Stomach (tissue), 8 donors: ENCODE measurements at regions not wholly inside any gene's neighbourhood (a gene's known extent, or its start where the extent isn't known, plus 50 kb on each side); places are given as distances from the start of the nearest gene placed in this dataset.

Source experiments
- DNase-seq, 2 donors: peaks; one replicate each; pipeline versions ENCODE4 v3.0.0 to v3.0.0-alpha.2; 2013 to 2019
- H3K27ac ChIP-seq, 5 donors: fragments of 200-600 bp in 4 of 5; sonication (generic) in 4 of 5; one replicate each; pipeline ENCODE4 v1.5.1; 2013 to 2019; ENCODE audit warnings: mild to moderate bottlenecking in 1 of 5, moderate library complexity in 1 of 5
- H3K27me3 ChIP-seq, 3 donors: fragments of 200-600 bp; sonication (generic); one replicate each; pipeline ENCODE4 v1.5.1; 2017 to 2019; ENCODE audit warnings: mixed run types in 1 of 3
- H3K36me3 ChIP-seq, 4 donors: fragments of 200-600 bp; sonication (generic); 1 replicate in 3 of 4; 2 replicates in 1 of 4; pipeline ENCODE4 v1.5.1; 2016 to 2019
- H3K4me1 ChIP-seq, 4 donors: fragments of 200-600 bp; sonication (generic); one replicate each; pipeline ENCODE4 v1.5.1; 2016 to 2019
- H3K4me3 ChIP-seq, 4 donors: fragments of 200-600 bp; sonication (generic) in 3 of 4; one replicate each; pipeline ENCODE4 v1.5.1; 2016 to 2019; ENCODE audit warnings: mild to moderate bottlenecking in 1 of 4
- H3K9me3 ChIP-seq, 4 donors: fragments of 200-600 bp; sonication (generic); one replicate each; pipeline ENCODE4 v1.5.1; 2016 to 2019
- EP300 ChIP-seq: sonication (generic); formaldehyde crosslinking; IDR thresholded peaks from one replicate; pipeline ENCODE4 v1.6.1; 2017; ENCODE audit warnings: antibody characterized with exemption
- POLR2A ChIP-seq, 4 donors: fragments of 450-650 bp; IDR thresholded peaks; one replicate each; pipeline ENCODE4 v1.6.1; 2016; ENCODE audit warnings: antibody characterized with exemption in 4 of 4, control low read depth in 2 of 4, mild to moderate bottlenecking in 1 of 4, moderate library complexity in 1 of 4
- POLR2AphosphoS5 ChIP-seq, 3 donors: sonication (generic); formaldehyde crosslinking; IDR thresholded peaks; one replicate each; pipeline ENCODE4 v1.6.1; 2016; ENCODE audit warnings: antibody characterized with exemption in 3 of 3
- WGBS, 5 donors: extraction: QIAGEN DNeasy Blood & Tissue Kit in 3 of 5; methylation state at CpG; one replicate each; pipeline versions ENCODE4 v1.1.5 to v1.1.7; 2013 to 2018; 5-methylcytosine and 5-hydroxymethylcytosine counted together
- intact Hi-C: fragments of 100-400 bp; cut with DNase I; formaldehyde crosslinking; loops from one replicate; pipeline ENCODE4 v1.15.1; 2023; ENCODE audit warnings: low total_unique reads
- TF ChIP-seq, protein P1 (sequence below), 7 experiments: fragments of 450-650 bp in 4 of 7; fragments of 200-600 bp in 3 of 7; sonication (generic) in 3 of 7; IDR thresholded peaks; one replicate each; pipeline ENCODE4 v1.5.1; 2016 to 2019; ENCODE audit warnings: antibody characterized with exemption in 7 of 7, control low read depth in 2 of 7, mild to moderate bottlenecking in 1 of 7
- donor health status: healthy with polysubstance abuse.
- donor health status: Bipolar disorder and iron deficiency.
- donor health status: healthy.

DNA sequence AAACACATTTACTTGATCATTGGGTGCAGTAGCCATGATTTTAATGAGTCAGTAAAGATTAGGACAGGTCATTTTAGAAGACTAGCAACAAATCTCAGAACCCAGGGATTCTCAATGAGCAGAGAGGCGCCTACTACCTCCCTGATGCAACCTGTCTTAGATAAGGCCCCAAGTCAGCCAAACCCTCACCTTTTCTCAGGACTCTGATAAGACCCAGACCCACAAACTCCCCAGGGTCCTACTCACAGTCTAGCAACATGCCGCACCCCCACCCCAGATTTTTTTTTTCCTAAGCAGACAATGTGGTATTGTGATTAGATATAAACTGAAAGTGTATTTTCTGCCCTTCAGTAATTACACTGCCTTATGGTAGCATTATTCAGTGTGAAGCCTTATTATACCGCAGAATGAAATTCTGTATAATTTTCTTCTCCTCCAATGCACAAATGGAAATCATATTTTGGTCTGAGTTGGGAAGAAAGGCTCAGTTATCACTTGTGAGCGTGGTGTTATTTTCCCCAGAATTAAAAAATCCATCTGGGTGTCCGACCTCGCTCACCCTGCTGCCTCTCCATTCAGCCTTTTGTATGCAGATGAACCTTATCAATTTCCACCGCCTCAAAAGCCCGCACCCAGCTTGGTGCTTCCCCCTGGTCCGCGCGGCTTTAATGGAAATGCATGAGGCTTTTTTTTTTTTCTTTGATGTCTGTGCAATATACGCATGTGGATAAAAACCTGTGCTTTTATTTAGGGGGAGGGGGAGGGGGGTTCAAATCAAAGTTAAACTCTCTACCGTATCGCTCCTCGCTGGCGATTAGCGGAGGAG lies 122.0 kb upstream of the SOX14 start:
- Histone ChIP-seq H3K4me3 (no peak overlapping the region), H3K4me1 (no peaks in the 10 kb centered on the region), H3K9me3 (peaks cover 0 to 7% (median 0%) of the 10 kb centered on the region in 4 donors), H3K27me3 (peaks cover 0 to 22% (median 0%) of the 10 kb centered on the region in 3 donors), H3K27ac (no peak overlapping the region), H3K36me3 (no peaks in the 10 kb centered on the region)
- DNase-seq: no peak
- TF ChIP-seq POLR2AphosphoS5 (IDR thresholded peaks at IDR 0.05): no peak
- TF ChIP-seq, protein P1, sequence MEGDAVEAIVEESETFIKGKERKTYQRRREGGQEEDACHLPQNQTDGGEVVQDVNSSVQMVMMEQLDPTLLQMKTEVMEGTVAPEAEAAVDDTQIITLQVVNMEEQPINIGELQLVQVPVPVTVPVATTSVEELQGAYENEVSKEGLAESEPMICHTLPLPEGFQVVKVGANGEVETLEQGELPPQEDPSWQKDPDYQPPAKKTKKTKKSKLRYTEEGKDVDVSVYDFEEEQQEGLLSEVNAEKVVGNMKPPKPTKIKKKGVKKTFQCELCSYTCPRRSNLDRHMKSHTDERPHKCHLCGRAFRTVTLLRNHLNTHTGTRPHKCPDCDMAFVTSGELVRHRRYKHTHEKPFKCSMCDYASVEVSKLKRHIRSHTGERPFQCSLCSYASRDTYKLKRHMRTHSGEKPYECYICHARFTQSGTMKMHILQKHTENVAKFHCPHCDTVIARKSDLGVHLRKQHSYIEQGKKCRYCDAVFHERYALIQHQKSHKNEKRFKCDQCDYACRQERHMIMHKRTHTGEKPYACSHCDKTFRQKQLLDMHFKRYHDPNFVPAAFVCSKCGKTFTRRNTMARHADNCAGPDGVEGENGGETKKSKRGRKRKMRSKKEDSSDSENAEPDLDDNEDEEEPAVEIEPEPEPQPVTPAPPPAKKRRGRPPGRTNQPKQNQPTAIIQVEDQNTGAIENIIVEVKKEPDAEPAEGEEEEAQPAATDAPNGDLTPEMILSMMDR (IDR thresholded peaks at IDR 0.05): no peak
- no peak for TF ChIP-seq EP300
- TF ChIP-seq POLR2A (IDR thresholded peaks at IDR 0.05): no peak
- intact Hi-C loops: no loop called here
- 21 to 26% (median 23%) methylated on average over 17 of the region's 17 CpGs for WGBS, 5 donors

DNA sequence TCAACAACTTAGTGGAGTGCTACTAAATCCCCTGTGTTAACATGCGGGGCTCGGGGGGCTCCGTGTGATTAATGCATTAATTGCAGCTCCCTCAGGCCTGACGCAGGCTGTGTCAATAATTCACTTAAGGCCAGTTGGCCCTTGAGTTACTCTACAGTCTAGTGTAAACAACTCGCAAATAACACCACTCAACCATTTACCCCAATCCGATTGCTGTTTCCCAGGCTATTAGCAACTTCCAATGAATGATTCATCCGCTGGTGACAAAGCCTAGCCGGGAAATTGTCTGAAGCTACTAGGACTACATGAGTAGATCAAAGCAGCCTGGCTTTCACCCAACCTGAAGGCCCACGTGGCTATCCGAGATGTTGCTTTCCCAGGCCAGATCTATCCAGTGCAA lies 121.3 kb upstream of the SOX14 start:
- no peaks in the 10 kb centered on the region for H3K4me1 ChIP-seq
- no peak overlapping the region for H3K4me3 ChIP-seq
- 7 to 12% (median 10%) methylated on average over 10 of the region's 10 CpGs for WGBS, 5 donors
- no peaks in the 10 kb centered on the region for H3K36me3 ChIP-seq
- DNase-seq: peak in 1 of 2 donors; percentile 4
- no peak overlapping the region for H3K27ac ChIP-seq
- intact Hi-C loops: no loop called here
- H3K27me3 ChIP-seq: peaks cover 0 to 22% (median 0%) of the 10 kb centered on the region in 3 donors
- peaks cover 0 to 7% (median 0%) of the 10 kb centered on the region in 4 donors for H3K9me3 ChIP-seq
- TF ChIP-seq POLR2A (IDR thresholded peaks at IDR 0.05) (no peak), EP300 (no peak), POLR2AphosphoS5 (IDR thresholded peaks at IDR 0.05) (no peak)
- TF ChIP-seq, protein P1 (IDR thresholded peaks at IDR 0.05): no peak

DNA sequence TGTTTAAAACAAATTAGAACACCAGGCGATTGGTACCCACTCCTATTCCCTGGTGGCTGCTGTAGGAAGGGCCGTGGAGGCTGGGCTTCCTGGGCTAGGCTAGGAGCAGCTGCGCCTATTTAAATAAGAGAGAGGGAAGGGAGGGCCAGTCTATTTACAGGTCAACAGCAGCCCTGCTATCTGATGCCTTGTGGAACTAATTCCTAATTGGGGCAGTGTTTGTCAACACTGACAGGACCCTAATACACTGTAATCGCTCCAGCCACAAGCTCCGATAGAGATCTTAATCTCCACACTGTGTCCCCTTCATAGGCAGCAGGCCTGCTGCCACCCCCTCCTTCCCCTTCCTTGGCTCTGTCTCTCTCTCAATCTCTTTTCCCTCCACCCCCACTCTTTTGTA lies 116.9 kb upstream of the SOX14 start:
- Histone ChIP-seq H3K27me3 (peaks cover 0 to 10% (median 0%) of the 10 kb centered on the region in 3 donors), H3K4me3 (no peak overlapping the region), H3K9me3 (peaks cover 0 to 7% (median 0%) of the 10 kb centered on the region in 4 donors), H3K27ac (no peak overlapping the region), H3K4me1 (no peaks in the 10 kb centered on the region), H3K36me3 (no peaks in the 10 kb centered on the region)
- 10 to 18% (median 14%) methylated on average over 5 of the region's 5 CpGs for WGBS, 5 donors
- intact Hi-C loops: no loop called here
- no peak for DNase-seq
- TF ChIP-seq POLR2AphosphoS5 (IDR thresholded peaks at IDR 0.05) (no peak), EP300 (no peak), POLR2A (IDR thresholded peaks at IDR 0.05) (no peak)

DNA sequence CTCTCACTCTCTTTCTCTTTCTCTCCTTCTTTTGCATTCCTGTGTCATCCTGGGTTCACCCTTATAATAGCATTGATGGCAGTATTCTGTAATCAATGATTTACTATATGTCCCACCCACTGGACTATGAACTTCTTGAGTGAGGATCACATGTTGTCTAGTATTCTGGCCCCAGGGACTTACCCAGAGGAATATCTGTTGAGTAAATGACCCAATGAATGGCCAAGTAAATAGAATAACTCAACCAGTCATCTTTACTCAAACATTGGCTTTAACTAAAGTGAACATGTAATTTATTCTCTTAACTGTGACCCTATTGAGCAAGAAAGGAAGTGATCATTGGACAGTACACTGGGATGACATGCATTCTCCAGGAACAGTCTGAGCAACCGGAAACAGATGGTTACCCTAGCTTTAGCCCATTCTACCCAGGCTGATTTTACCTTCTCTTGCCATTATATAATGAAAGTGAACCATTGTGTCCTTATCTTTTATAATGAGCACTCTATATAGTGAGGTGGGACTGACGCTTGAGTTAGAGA lies 94.5 kb upstream of the SOX14 start:
- TF ChIP-seq, protein P1 (IDR thresholded peaks at IDR 0.05): no peak
- TF ChIP-seq EP300: no peak
- no peak for TF ChIP-seq POLR2A (IDR thresholded peaks at IDR 0.05)
- TF ChIP-seq POLR2AphosphoS5 (IDR thresholded peaks at IDR 0.05): no peak
- no peaks in the 10 kb centered on the region for H3K36me3 ChIP-seq
- no peak overlapping the region for H3K4me3 ChIP-seq
- WGBS, 5 donors: 76 to 86% (median 82%) methylated on average over 2 of the region's 2 CpGs
- intact Hi-C loops: no loop called here
- no peak overlapping the region for H3K27ac ChIP-seq
- no peaks in the 10 kb centered on the region for H3K27me3 ChIP-seq
- H3K4me1 ChIP-seq: no peaks in the 10 kb centered on the region
- DNase-seq: no peak
- peaks cover 0 to 9% (median 8%) of the 10 kb centered on the region in 4 donors for H3K9me3 ChIP-seq
